ENCODE measurements at regions not wholly inside any gene's neighbourhood (a gene's known extent, or its start where the extent isn't known, plus 50 kb on each side); places are given as distances from the start of the nearest gene placed in this dataset.

- DNase-seq (ENCODE audit: extremely low spot score, insufficient read length, low read depth) = no peak
- FAIRE-seq = no peak
Observed at GRCh38 chr4:10962246-10962645, 277.7 kb upstream of the CLNK start.

GRCh38 chr4:10960389-10960788 lies 275.8 kb upstream of the CLNK start:
- DNase-seq (ENCODE audit: extremely low spot score, insufficient read length, low read depth) = no peak
- no peak for FAIRE-seq

GRCh38 chr4:10959586-10959985 lies 275.0 kb upstream of the CLNK start:
- no peak for FAIRE-seq

GRCh38 chr4:10958226-10958856 lies 273.8 kb upstream of the CLNK start:
- FAIRE-seq = no peak

More at GRCh38 chr4:10959586-10959985, 275.0 kb upstream of the CLNK start:
- DNase-seq (ENCODE audit: extremely low spot score, insufficient read length, low read depth) = no peak

GRCh38 chr4:10951306-10951705 lies 266.7 kb upstream of the CLNK start:
- FAIRE-seq = no peak
- no peak for DNase-seq (ENCODE audit: extremely low spot score, insufficient read length, low read depth)

More at GRCh38 chr4:10958226-10958856, 273.8 kb upstream of the CLNK start:
- DNase-seq (ENCODE audit: extremely low spot score, insufficient read length, low read depth) = no peak

GRCh38 chr4:10949039-10949733 lies 264.6 kb upstream of the CLNK start:
- no peak for FAIRE-seq
- no peak for DNase-seq (ENCODE audit: extremely low spot score, insufficient read length, low read depth)

GRCh38 chr4:10947898-10948297 lies 263.3 kb upstream of the CLNK start:
- DNase-seq (ENCODE audit: extremely low spot score, insufficient read length, low read depth) = no peak
- no peak for FAIRE-seq

- FAIRE-seq (no peak), DNase-seq (ENCODE audit: extremely low spot score, insufficient read length, low read depth) (no peak)
Observed at GRCh38 chr4:10944321-10944720, 259.8 kb upstream of the CLNK start.

- DNase-seq (ENCODE audit: extremely low spot score, insufficient read length, low read depth) = no peak
- no peak for FAIRE-seq
Observed at GRCh38 chr4:10942156-10942555, 257.6 kb upstream of the CLNK start.

- FAIRE-seq (no peak), DNase-seq (ENCODE audit: extremely low spot score, insufficient read length, low read depth) (no peak)
Observed at GRCh38 chr4:10929818-10930217, 245.2 kb upstream of the CLNK start.

GRCh38 chr4:10925996-10926395 lies 241.4 kb upstream of the CLNK start:
- FAIRE-seq (no peak), DNase-seq (ENCODE audit: extremely low spot score, insufficient read length, low read depth) (no peak)

GRCh38 chr4:10924274-10924673 lies 239.7 kb upstream of the CLNK start:
- FAIRE-seq (no peak), DNase-seq (ENCODE audit: extremely low spot score, insufficient read length, low read depth) (no peak)

- no peak for FAIRE-seq
- no peak for DNase-seq (ENCODE audit: extremely low spot score, insufficient read length, low read depth)
Observed at GRCh38 chr4:10917566-10917965, 233.0 kb upstream of the CLNK start.

- DNase-seq (ENCODE audit: extremely low spot score, insufficient read length, low read depth) (no peak), FAIRE-seq (no peak)
Observed at GRCh38 chr4:10898072-10898471, 213.5 kb upstream of the CLNK start.

- DNase-seq (ENCODE audit: extremely low spot score, insufficient read length, low read depth) (no peak), FAIRE-seq (no peak)
Observed at GRCh38 chr4:10897076-10897475, 212.5 kb upstream of the CLNK start.

- no peak for DNase-seq (ENCODE audit: extremely low spot score, insufficient read length, low read depth)
- FAIRE-seq = peak; percentile 24
Observed at GRCh38 chr4:10893395-10893794, 208.8 kb upstream of the CLNK start.

GRCh38 chr4:10891866-10892265 lies 207.3 kb upstream of the CLNK start:
- FAIRE-seq (no peak), DNase-seq (ENCODE audit: extremely low spot score, insufficient read length, low read depth) (no peak)

GRCh38 chr4:10889819-10890218 lies 205.3 kb upstream of the CLNK start:
- FAIRE-seq (no peak), DNase-seq (ENCODE audit: extremely low spot score, insufficient read length, low read depth) (no peak)

- DNase-seq (ENCODE audit: extremely low spot score, insufficient read length, low read depth) (no peak), FAIRE-seq (no peak)
Observed at GRCh38 chr4:10879411-10880110, 195.0 kb upstream of the CLNK start.

GRCh38 chr4:10878861-10879260 lies 194.3 kb upstream of the CLNK start:
- FAIRE-seq (no peak), DNase-seq (ENCODE audit: extremely low spot score, insufficient read length, low read depth) (no peak)

- no peak for FAIRE-seq
- DNase-seq (ENCODE audit: extremely low spot score, insufficient read length, low read depth) = no peak
Observed at GRCh38 chr4:10877076-10877475, 192.5 kb upstream of the CLNK start.

Measured in GM18507 (cell line).